NCI-H774 (cell line): ENCODE measurements at regions not wholly inside any gene's neighbourhood (a gene's known extent, or its start where the extent isn't known, plus 50 kb on each side); places are given as distances from the start of the nearest gene placed in this dataset.

Experiments
- DNase-seq: peaks from one replicate; lab custom pipeline; 2025; lab: John Stamatoyannopoulos, UW

- no peak for DNase-seq
Observed at GRCh38 chr3:62981962-62982361, 106.7 kb upstream of the CADPS start.

GRCh38 chr3:62982795-62983455 lies 107.7 kb upstream of the CADPS start:
- DNase-seq, result no peak

- no peak for DNase-seq
Observed at GRCh38 chr3:62986061-62986460, 110.8 kb upstream of the CADPS start.

GRCh38 chr3:62987721-62988120 lies 112.5 kb upstream of the CADPS start:
- no peak for DNase-seq

- no peak for DNase-seq
Observed at GRCh38 chr3:62990704-62991413, 115.6 kb upstream of the CADPS start.

- DNase-seq, result no peak
Observed at GRCh38 chr3:62992520-62992919, 117.3 kb upstream of the CADPS start.

GRCh38 chr3:62995119-62995518 lies 119.9 kb upstream of the CADPS start:
- no peak for DNase-seq

- DNase-seq, result no peak
Observed at GRCh38 chr3:62995530-62995929, 120.3 kb upstream of the CADPS start.

- DNase-seq, result no peak
Observed at GRCh38 chr3:62997369-62997768, 122.2 kb upstream of the CADPS start.

GRCh38 chr3:62999158-62999557 lies 123.9 kb upstream of the CADPS start:
- no peak for DNase-seq

GRCh38 chr3:62999791-63000190 lies 124.6 kb upstream of the CADPS start:
- DNase-seq, result no peak

GRCh38 chr3:63004448-63004847 lies 129.2 kb upstream of the CADPS start:
- DNase-seq, result no peak

GRCh38 chr3:63015614-63016309 lies 140.5 kb upstream of the CADPS start:
- peak; percentile 1 for DNase-seq

- DNase-seq, result no peak
Observed at GRCh38 chr3:63022114-63022513, 146.9 kb upstream of the CADPS start.

- no peak for DNase-seq
Observed at GRCh38 chr3:63026722-63027121, 151.5 kb upstream of the CADPS start.

GRCh38 chr3:63029326-63029725 lies 154.1 kb upstream of the CADPS start:
- DNase-seq, result no peak

- no peak for DNase-seq
Observed at GRCh38 chr3:63029921-63030320, 154.7 kb upstream of the CADPS start.

GRCh38 chr3:63030666-63031065 lies 155.4 kb upstream of the CADPS start:
- DNase-seq, result no peak

- DNase-seq, result no peak
Observed at GRCh38 chr3:63032881-63033280, 157.7 kb upstream of the CADPS start.

GRCh38 chr3:63034101-63034500 lies 158.9 kb upstream of the CADPS start:
- DNase-seq, result no peak

- DNase-seq, result no peak
Observed at GRCh38 chr3:63037116-63037515, 161.9 kb upstream of the CADPS start.

- DNase-seq, result no peak
Observed at GRCh38 chr3:63042833-63043232, 167.6 kb upstream of the CADPS start.

GRCh38 chr3:63043631-63044030 lies 168.4 kb upstream of the CADPS start:
- DNase-seq, result no peak
